ENCODE measurements at regions not wholly inside any gene's neighbourhood (a gene's known extent, or its start where the extent isn't known, plus 50 kb on each side); places are given as distances from the start of the nearest gene placed in this dataset.

DNA sequence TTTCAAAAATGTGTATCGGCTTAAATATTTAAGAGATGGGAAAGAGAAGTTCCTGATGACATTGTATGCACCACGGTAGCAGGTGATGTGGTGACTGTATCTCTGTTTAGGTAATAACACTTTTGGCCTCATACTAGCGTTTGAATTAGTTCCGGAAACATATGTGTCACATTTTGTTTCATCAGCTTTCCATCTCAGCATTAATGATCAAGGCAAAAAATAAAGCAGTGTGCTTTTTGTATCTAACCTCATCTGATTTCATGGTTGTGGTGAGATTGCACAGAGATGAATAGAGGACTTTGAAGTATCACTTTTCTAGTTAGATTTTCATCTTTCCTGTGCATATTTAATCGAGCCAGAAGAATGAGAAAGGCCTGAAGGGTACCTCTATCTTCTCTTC lies 206.4 kb upstream of the SPRY1 start:
- H3K27ac ChIP-seq (replicated peaks in 1 of 4): no peak overlapping the region
- WGBS: 94% methylated on average over 5 of the region's 5 CpGs
- H3K4me1 ChIP-seq: no peaks in the 10 kb centered on the region
- H3K36me3 ChIP-seq: no peaks in the 10 kb centered on the region
- no peaks in the 10 kb centered on the region for H3K27me3 ChIP-seq
- no peak overlapping the region for H3K4me3 ChIP-seq
- DNase-seq (ENCODE audit: extremely low spot score): no peak
- TF ChIP-seq POLR2A (IDR thresholded peaks at IDR 0.05; ENCODE audit: low read depth) (no peak), POLR2AphosphoS5 (IDR thresholded peaks at IDR 0.05) (no peak), EP300 (IDR thresholded peaks at IDR 0.05) (no peak)
- TF ChIP-seq, protein P1, sequence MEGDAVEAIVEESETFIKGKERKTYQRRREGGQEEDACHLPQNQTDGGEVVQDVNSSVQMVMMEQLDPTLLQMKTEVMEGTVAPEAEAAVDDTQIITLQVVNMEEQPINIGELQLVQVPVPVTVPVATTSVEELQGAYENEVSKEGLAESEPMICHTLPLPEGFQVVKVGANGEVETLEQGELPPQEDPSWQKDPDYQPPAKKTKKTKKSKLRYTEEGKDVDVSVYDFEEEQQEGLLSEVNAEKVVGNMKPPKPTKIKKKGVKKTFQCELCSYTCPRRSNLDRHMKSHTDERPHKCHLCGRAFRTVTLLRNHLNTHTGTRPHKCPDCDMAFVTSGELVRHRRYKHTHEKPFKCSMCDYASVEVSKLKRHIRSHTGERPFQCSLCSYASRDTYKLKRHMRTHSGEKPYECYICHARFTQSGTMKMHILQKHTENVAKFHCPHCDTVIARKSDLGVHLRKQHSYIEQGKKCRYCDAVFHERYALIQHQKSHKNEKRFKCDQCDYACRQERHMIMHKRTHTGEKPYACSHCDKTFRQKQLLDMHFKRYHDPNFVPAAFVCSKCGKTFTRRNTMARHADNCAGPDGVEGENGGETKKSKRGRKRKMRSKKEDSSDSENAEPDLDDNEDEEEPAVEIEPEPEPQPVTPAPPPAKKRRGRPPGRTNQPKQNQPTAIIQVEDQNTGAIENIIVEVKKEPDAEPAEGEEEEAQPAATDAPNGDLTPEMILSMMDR (IDR thresholded peaks at IDR 0.05): no peak
- intact Hi-C loops (cut with DNase I): no loop called here
- H3K9me3 ChIP-seq: no peaks in the 10 kb centered on the region

DNA sequence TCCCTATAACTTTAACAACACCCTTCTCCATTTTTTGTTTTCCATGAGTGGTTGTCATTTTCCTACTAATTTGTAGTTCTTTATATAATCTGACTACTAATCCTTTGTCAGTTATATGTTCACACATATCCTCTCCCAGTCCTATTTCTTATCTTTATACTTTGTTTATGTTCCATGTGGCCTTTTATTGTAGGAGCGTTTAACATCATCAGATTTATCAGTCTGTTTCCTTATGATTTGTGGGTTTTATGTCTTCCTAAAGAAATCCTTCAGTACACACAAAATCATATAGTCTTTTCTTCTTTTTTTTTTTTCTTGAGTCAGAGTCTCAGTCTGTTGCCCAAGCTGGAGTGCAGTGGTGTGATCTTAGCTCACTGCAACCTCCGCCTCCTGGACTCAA lies 204.9 kb upstream of the SPRY1 start:
- Histone ChIP-seq H3K36me3 (no peaks in the 10 kb centered on the region), H3K9me3 (no peaks in the 10 kb centered on the region), H3K4me1 (no peaks in the 10 kb centered on the region), H3K4me3 (no peak overlapping the region), H3K27ac (replicated peaks in 1 of 4) (no peak overlapping the region), H3K27me3 (no peaks in the 10 kb centered on the region)
- 50% methylated on average over 2 of the region's 2 CpGs for WGBS
- DNase-seq (ENCODE audit: extremely low spot score): no peak
- TF ChIP-seq POLR2AphosphoS5 (IDR thresholded peaks at IDR 0.05) (no peak), EP300 (IDR thresholded peaks at IDR 0.05) (no peak), POLR2A (IDR thresholded peaks at IDR 0.05; ENCODE audit: low read depth) (no peak)
- TF ChIP-seq, protein P1 (IDR thresholded peaks at IDR 0.05): no peak
- intact Hi-C loops (cut with DNase I): no loop called here

DNA sequence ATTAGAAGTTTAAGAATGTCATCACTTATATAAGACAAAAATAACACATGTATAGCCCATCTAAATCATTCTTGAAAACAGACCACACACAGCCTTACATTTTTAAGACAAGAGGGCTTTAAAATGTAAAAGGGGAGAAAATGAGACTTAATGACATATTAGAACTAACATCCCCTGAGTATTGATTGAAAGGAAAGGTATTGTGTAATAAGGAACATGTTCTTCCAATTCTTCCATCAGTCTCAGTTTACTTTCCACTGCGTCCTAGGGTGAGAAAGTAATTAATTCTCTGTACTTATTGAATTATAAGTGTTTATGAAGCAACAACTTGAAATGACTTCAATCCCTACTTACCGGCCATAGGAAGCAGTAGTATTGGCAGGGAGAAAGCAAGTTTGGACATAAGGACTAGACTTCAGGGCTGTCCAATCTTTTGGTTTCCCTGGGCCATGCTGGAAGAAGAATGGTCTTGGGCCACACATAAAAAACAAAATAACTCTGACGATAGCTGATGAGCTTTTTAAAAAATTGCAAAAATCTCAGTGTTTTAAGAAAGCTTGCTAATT lies 202.7 kb upstream of the SPRY1 start:
- Histone ChIP-seq H3K9me3 (no peaks in the 10 kb centered on the region), H3K27me3 (no peaks in the 10 kb centered on the region), H3K4me3 (no peak overlapping the region), H3K36me3 (no peaks in the 10 kb centered on the region), H3K4me1 (no peaks in the 10 kb centered on the region), H3K27ac (replicated peaks in 1 of 4) (no peak overlapping the region)
- intact Hi-C loops (cut with DNase I): no loop called here
- TF ChIP-seq POLR2A (IDR thresholded peaks at IDR 0.05; ENCODE audit: low read depth): no peak
- TF ChIP-seq POLR2AphosphoS5 (IDR thresholded peaks at IDR 0.05): no peak
- TF ChIP-seq EP300 (IDR thresholded peaks at IDR 0.05): no peak
- TF ChIP-seq, protein P1 (IDR thresholded peaks at IDR 0.05): no peak
- DNase-seq (ENCODE audit: extremely low spot score): no peak
- 66% methylated on average over 3 of the region's 3 CpGs for WGBS

DNA sequence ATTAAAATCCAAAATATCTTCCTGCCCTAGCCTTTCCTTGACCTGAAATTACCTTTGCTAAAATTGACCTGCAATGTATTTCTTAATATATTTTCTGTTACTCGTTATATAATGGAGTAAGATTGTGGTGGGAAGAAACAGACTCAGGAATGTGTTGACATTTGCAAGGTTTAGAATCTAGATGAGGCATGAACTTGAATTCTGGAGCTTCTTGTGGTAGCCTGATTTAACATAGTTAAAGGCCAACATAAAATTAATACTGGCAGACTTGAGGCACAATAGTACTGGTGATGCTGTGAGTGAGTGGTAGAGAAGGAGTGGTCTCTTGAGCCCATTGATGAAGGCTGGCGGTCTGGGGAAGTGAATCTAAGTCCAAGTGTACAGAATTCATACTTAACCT lies 197.9 kb upstream of the SPRY1 start:
- Histone ChIP-seq H3K9me3 (no peaks in the 10 kb centered on the region), H3K27ac (replicated peaks in 1 of 4) (no peak overlapping the region), H3K36me3 (no peaks in the 10 kb centered on the region), H3K4me1 (peaks cover 0 to 6% (median 4%) of the 10 kb centered on the region in 4 donors), H3K4me3 (no peak overlapping the region), H3K27me3 (no peaks in the 10 kb centered on the region)
- no peak for DNase-seq (ENCODE audit: extremely low spot score)
- intact Hi-C loops (cut with DNase I): no loop called here
- 92% methylated on average over 2 of the region's 2 CpGs for WGBS
- TF ChIP-seq POLR2AphosphoS5 (IDR thresholded peaks at IDR 0.05): no peak
- TF ChIP-seq POLR2A (IDR thresholded peaks at IDR 0.05; ENCODE audit: low read depth): no peak
- no peak for TF ChIP-seq EP300 (IDR thresholded peaks at IDR 0.05)
- TF ChIP-seq, protein P1 (IDR thresholded peaks at IDR 0.05): no peak

Measured in esophagus muscularis mucosa (tissue), 4 donors.